PFSK-1 (cell line): ENCODE measurements at regions not wholly inside any gene's neighbourhood (a gene's known extent, or its start where the extent isn't known, plus 50 kb on each side); places are given as distances from the start of the nearest gene placed in this dataset.

ENCODE experiments used
- FOXP2 ChIP-seq: optimal IDR thresholded peaks from 2 replicates; pipeline ENCODE3; 2011; ENCODE audit warnings: borderline replicate concordance, control low read depth, inconsistent platforms; ENCODE audit not compliant: insufficient read depth; ENCODE audit errors: extremely low read length, extremely low read depth
- POLR2AphosphoS5 ChIP-seq: IDR thresholded peaks from 2 replicates; pipeline ENCODE4 v1.6.1; 2012; ENCODE audit warnings: low read depth, mild to moderate bottlenecking, control low read depth, low read length, moderate library complexity
- SIN3A ChIP-seq: IDR thresholded peaks from 2 replicates; pipeline ENCODE4 v1.6.1; 2012; ENCODE audit warnings: mild to moderate bottlenecking, low read length, moderate library complexity, borderline replicate concordance; ENCODE audit not compliant: insufficient read depth
- TAF1 ChIP-seq: IDR thresholded peaks from 2 replicates; pipeline ENCODE4 v1.6.1; 2012; ENCODE audit warnings: low read length, control low read depth, borderline replicate concordance; ENCODE audit not compliant: insufficient read depth
- TF ChIP-seq, protein P1 (sequence below), 2 experiments: IDR thresholded peaks; 2 replicates each; pipeline versions ENCODE4 v1.6.1 to v1.8.0; 2011 to 2012; ENCODE audit warnings: low read depth in 2 of 2, low read length in 2 of 2, control low read depth in 1 of 2, inconsistent platforms in 1 of 2, mild to moderate bottlenecking in 1 of 2, moderate library complexity in 1 of 2; ENCODE audit not compliant: insufficient read depth in 1 of 2

- TF ChIP-seq, protein P1, sequence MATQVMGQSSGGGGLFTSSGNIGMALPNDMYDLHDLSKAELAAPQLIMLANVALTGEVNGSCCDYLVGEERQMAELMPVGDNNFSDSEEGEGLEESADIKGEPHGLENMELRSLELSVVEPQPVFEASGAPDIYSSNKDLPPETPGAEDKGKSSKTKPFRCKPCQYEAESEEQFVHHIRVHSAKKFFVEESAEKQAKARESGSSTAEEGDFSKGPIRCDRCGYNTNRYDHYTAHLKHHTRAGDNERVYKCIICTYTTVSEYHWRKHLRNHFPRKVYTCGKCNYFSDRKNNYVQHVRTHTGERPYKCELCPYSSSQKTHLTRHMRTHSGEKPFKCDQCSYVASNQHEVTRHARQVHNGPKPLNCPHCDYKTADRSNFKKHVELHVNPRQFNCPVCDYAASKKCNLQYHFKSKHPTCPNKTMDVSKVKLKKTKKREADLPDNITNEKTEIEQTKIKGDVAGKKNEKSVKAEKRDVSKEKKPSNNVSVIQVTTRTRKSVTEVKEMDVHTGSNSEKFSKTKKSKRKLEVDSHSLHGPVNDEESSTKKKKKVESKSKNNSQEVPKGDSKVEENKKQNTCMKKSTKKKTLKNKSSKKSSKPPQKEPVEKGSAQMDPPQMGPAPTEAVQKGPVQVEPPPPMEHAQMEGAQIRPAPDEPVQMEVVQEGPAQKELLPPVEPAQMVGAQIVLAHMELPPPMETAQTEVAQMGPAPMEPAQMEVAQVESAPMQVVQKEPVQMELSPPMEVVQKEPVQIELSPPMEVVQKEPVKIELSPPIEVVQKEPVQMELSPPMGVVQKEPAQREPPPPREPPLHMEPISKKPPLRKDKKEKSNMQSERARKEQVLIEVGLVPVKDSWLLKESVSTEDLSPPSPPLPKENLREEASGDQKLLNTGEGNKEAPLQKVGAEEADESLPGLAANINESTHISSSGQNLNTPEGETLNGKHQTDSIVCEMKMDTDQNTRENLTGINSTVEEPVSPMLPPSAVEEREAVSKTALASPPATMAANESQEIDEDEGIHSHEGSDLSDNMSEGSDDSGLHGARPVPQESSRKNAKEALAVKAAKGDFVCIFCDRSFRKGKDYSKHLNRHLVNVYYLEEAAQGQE (IDR thresholded peaks at IDR 0.05; ENCODE audit: insufficient read depth in 1 of 2, low read depth in 2 of 2, low read length in 2 of 2): no peak
These were observed 254.8 kb downstream of the VRK1 start for GRCh38 chr14:97052001-97052400.

DNA sequence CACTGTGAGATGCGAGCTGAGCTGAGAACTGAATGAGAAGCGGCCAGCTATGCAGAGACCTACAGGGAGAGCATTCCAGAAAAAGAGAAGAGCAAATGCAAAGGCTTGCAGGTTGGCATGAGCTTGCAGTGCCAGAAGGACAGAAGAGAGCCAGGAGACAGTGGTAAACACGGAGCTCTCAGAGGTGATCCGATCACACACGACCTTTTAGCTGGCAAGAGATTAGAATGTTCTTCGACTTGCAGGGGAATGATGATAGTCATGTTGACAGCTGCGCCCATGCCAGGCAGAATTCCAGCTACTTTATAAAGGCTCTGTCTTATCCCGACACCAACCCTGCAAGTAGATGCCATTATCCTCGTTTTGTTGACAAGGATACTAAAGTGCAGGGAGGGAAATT is 256.8 kb downstream of the VRK1 start:
- no peak for TF ChIP-seq TAF1
- TF ChIP-seq FOXP2: no peak
- TF ChIP-seq, protein P1 (IDR thresholded peaks at IDR 0.05; ENCODE audit: insufficient read depth in 1 of 2, low read depth in 2 of 2, low read length in 2 of 2): no peak
- no peak for TF ChIP-seq SIN3A
- TF ChIP-seq POLR2AphosphoS5: no peak

DNA sequence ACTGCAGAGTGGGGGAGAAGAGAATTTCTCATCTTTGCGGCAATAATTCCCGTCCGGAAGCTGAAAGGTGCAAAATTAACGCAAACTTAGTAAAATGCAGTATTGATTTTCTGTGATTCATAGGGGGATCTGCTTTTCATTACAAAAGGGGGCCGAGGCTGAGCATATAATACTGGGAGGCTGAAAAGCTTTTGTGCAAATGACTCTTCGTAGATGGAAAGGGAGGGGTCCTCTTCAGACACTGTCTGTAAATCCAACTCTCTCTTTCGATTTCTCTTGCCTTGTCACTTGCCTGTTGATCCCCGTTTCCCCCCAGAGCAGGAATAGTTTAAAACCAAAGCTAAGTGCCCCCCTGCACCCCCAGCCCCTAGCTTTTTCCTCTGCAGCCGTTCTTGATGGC is 258.2 kb downstream of the VRK1 start:
- TF ChIP-seq, protein P1 (IDR thresholded peaks at IDR 0.05; ENCODE audit: insufficient read depth in 1 of 2, low read depth in 2 of 2, low read length in 2 of 2): no peak
- no peak for TF ChIP-seq POLR2AphosphoS5
- no peak for TF ChIP-seq SIN3A
- no peak for TF ChIP-seq FOXP2
- no peak for TF ChIP-seq TAF1

GRCh38 chr14:97056086-97056485 is 258.9 kb downstream of the VRK1 start:
- no peak for TF ChIP-seq TAF1
- no peak for TF ChIP-seq POLR2AphosphoS5
- no peak for TF ChIP-seq FOXP2
- TF ChIP-seq SIN3A: no peak
- TF ChIP-seq, protein P1 (IDR thresholded peaks at IDR 0.05; ENCODE audit: insufficient read depth in 1 of 2, low read depth in 2 of 2, low read length in 2 of 2): no peak

DNA sequence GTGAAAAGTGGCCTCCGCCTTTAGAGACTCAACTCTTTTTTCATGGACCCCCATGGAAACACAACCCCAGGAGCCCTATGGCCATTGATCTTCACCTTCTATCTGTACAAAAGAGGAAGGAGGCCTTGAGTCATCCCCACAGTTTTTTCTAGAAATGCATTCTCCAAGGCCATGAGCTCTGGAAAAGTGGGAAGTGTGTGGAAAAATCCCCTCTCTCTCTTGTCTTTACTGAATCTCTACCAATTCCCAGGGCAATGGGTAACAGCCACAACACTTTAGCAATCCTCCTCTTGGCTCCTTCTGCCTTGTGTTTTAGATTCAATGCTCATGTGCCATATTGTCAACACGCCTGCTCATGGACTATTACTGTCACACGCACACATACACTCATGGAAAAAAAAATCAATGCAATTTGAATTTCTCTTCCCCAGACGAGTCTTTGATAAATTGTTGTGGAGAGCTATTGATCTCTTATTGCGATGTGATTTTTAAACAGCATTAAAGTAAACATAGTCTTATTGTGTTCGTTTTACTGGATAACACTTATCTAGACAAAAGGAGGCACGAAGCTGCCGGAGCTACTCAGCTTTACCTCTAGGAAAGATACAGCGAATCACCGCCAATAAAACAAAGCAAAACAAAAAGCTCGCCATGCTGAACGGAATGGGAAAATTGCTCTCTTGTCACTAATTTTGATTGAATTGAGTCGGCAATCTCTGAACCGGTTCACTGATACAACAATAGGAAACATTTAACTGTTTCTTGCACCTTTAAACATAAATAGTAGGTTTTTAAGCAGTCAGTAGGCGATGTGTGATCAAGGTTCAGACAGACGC is 260.3 kb downstream of the VRK1 start:
- TF ChIP-seq TAF1 (no peak), FOXP2 (no peak), SIN3A (no peak), POLR2AphosphoS5 (no peak)
- TF ChIP-seq, protein P1 (IDR thresholded peaks at IDR 0.05; ENCODE audit: insufficient read depth in 1 of 2, low read depth in 2 of 2, low read length in 2 of 2): no peak
